ENCODE measurements at regions not wholly inside any gene's neighbourhood (a gene's known extent, or its start where the extent isn't known, plus 50 kb on each side); places are given as distances from the start of the nearest gene placed in this dataset.

GRCh38 chr4:116952530-116953136, 132.7 kb downstream of the TRAM1L1 start:
- POLR2A ChIA-PET, result interaction anchor here (0.5 kb wide), 1 partner anchor 85 kb away, joined by 3 read pairs; no protein-coding TSS in a partner anchor

GRCh38 chr4:116949856-116950255, 135.5 kb downstream of the TRAM1L1 start:
- POLR2A ChIA-PET, result no interaction called here
- CTCF ChIA-PET, result interaction anchor here (1.1 to 1.9 kb wide), 2 partner anchors 11 to 17 kb away, joined by 3 to 7 read pairs; no protein-coding TSS in a partner anchor
- no peak for TF ChIP-seq CTCF (IDR thresholded peaks at IDR 0.05; ENCODE audit: control extremely low read depth, extremely low read depth, low read depth, missing control alignments)
- no peak for DNase-seq (ENCODE audit: extremely low spot score)

More at GRCh38 chr4:116952530-116953136, 132.7 kb downstream of the TRAM1L1 start:
- DNase-seq (ENCODE audit: extremely low spot score), result no peak
- CTCF ChIA-PET, result no interaction called here
- no peak for TF ChIP-seq CTCF (IDR thresholded peaks at IDR 0.05; ENCODE audit: control extremely low read depth, extremely low read depth, low read depth, missing control alignments)

- CTCF ChIA-PET, result no interaction called here
- DNase-seq (ENCODE audit: extremely low spot score), result no peak
Measured at GRCh38 chr4:116942315-116942714, 143.1 kb downstream of the TRAM1L1 start.

GRCh38 chr4:116930329-116930728, 155.0 kb downstream of the TRAM1L1 start:
- CTCF ChIA-PET, result interaction anchor here (1.7 kb wide), 1 partner anchor 10 kb away, joined by 5 read pairs; no protein-coding TSS in a partner anchor
- no peak for TF ChIP-seq CTCF (IDR thresholded peaks at IDR 0.05; ENCODE audit: control extremely low read depth, extremely low read depth, low read depth, missing control alignments)
- no peak for DNase-seq (ENCODE audit: extremely low spot score)
- POLR2A ChIA-PET, result no interaction called here

More at GRCh38 chr4:116942315-116942714, 143.1 kb downstream of the TRAM1L1 start:
- POLR2A ChIA-PET, result no interaction called here
- no peak for TF ChIP-seq CTCF (IDR thresholded peaks at IDR 0.05; ENCODE audit: control extremely low read depth, extremely low read depth, low read depth, missing control alignments)

- ChIA-PET CTCF (no interaction called here), POLR2A (no interaction called here)
- no peak for TF ChIP-seq CTCF (IDR thresholded peaks at IDR 0.05; ENCODE audit: control extremely low read depth, extremely low read depth, low read depth, missing control alignments)
- no peak for DNase-seq (ENCODE audit: extremely low spot score)
Measured at GRCh38 chr4:116926631-116927295, 158.6 kb downstream of the TRAM1L1 start.

GRCh38 chr4:116925900-116926457, 159.4 kb downstream of the TRAM1L1 start:
- no peak for DNase-seq (ENCODE audit: extremely low spot score)
- CTCF ChIA-PET, result no interaction called here
- POLR2A ChIA-PET, result no interaction called here
- no peak for TF ChIP-seq CTCF (IDR thresholded peaks at IDR 0.05; ENCODE audit: control extremely low read depth, extremely low read depth, low read depth, missing control alignments)

Data from GM10248 (cell line).